NB4 (cell line): ENCODE measurements at regions not wholly inside any gene's neighbourhood (a gene's known extent, or its start where the extent isn't known, plus 50 kb on each side); places are given as distances from the start of the nearest gene placed in this dataset.

Source experiments
- POLR2A ChIP-seq: IDR thresholded peaks from 2 replicates; pipeline ENCODE4 v1.6.1; 2011; ENCODE audit warnings: mild to moderate bottlenecking; ENCODE audit not compliant: insufficient read length; ENCODE audit errors: extremely low read depth
- TF ChIP-seq, protein P1 (sequence below): IDR thresholded peaks from one replicate; pipeline ENCODE4 v1.5.1; 2012; ENCODE audit warnings: low read depth, low read length

DNA sequence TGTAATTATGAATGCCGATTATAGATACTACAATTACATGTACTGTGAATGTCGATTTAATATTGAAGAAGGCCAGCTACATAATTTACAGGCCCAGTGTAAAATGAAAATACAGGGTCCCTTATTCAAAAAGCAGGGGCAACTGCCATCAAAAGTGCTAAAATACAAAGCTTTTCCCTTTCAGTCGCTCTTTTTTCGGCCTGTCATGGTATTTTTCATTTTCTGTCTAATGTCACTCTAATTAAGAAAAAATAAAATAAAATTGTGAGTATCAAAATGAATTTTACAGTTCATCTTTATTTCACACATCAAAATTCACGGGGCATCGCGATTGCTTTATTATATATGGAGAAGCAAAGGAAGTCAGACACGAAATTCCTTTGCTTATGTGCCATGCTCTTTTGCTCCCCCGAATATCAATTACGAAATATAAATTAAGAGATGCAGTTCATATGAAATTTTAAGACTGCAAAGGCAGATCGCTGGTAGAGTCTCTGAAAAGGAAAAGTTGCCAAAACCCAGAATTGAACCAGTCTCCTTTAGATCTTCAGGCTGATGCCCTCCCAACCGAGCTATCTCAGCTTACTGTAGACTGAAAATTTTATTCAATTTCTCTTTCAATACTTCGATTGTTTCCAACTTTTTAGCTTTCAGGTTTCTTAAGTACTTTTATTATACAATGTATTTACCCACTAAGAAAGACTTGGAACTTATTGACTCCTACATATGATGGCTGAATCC, 197.0 kb downstream of the TRIM27 start:
- no peak for TF ChIP-seq POLR2A
- TF ChIP-seq, protein P1, sequence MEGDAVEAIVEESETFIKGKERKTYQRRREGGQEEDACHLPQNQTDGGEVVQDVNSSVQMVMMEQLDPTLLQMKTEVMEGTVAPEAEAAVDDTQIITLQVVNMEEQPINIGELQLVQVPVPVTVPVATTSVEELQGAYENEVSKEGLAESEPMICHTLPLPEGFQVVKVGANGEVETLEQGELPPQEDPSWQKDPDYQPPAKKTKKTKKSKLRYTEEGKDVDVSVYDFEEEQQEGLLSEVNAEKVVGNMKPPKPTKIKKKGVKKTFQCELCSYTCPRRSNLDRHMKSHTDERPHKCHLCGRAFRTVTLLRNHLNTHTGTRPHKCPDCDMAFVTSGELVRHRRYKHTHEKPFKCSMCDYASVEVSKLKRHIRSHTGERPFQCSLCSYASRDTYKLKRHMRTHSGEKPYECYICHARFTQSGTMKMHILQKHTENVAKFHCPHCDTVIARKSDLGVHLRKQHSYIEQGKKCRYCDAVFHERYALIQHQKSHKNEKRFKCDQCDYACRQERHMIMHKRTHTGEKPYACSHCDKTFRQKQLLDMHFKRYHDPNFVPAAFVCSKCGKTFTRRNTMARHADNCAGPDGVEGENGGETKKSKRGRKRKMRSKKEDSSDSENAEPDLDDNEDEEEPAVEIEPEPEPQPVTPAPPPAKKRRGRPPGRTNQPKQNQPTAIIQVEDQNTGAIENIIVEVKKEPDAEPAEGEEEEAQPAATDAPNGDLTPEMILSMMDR: no peak
